ENCODE measurements at regions not wholly inside any gene's neighbourhood (a gene's known extent, or its start where the extent isn't known, plus 50 kb on each side); places are given as distances from the start of the nearest gene placed in this dataset.
"Not testable (repeated sequence)": the region's sequence is repeated elsewhere in the genome, so short reads cannot be mapped to it uniquely, and the experiment has no call there.

DNA sequence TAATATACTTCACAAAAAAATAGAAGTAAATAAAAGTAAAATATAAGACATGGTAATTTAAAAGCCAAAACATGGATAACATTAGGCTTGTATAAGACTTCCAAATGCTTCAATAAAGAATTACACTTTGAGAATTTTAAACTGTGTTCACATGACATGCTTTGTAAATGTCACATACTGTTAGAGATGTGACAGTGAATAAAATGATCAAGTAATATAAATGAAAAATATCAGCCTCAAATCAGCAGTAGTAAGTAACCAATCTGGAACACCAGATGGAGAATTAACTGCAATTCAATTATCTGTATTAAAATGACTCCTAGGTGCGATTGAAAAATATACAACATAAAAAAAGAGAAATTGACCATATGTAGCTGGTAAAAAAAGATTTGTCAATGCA is 1260.8 kb downstream of the BRINP3 start:
- no peak for DNase-seq (ENCODE audit: low spot score)

DNA sequence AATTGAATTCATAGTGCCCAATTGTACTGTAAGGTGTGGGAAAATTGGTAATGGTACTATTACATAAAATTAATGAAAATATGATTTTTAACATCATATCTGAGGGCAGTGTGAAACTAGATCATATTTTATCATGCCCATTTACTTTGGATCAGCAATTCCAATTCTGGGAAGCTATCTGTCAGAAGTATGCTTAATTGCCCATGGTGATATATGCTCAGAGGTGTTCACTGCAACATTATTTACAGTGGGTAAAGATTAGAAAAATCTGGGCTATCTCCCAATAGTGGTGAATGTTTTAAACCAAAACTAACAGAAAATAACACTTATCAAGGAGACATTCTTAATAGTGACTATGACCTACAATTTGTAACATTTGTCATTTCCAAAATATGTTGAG is 1260.0 kb downstream of the BRINP3 start:
- DNase-seq (ENCODE audit: low spot score), result no peak

DNA sequence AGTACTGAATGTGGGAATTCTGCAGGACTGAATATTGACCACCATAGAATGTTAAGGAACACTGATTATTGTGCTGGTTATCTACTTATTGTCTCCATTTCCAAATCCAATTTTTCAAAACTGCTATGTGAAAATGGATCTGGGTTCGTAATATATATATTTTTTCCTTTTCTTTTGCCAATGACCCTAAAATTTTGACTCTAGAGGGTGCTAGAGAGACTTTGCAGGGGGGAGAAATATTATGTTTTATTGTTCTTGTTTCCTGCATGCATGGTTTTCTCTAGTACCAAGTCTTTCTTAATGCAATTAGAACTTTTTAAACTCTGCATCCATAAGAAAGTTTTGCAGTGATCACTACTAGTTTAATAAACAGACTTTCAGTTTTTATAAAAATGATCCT is 1256.9 kb downstream of the BRINP3 start:
- no peak for DNase-seq (ENCODE audit: low spot score)

DNA sequence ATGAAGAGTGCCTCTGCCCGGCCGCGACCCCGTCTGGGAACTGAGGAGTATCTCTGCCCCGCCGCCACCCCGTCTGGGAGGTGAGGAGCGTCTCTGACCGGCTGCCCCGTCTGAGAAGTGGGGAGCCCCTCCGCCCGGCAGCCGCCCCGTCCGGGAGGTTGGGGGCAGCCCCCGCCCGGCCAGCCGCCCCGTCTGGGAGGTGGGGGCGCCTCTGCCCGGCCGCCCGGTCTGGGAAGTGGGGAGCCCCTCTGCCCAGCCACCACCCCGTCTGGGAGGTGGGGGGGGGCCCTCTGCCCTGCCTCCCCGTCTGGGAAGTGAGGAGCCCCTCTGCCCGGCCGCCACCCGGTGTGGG is 1251.9 kb downstream of the BRINP3 start:
- DNase-seq (ENCODE audit: low spot score), result not testable (repeated sequence)

DNA sequence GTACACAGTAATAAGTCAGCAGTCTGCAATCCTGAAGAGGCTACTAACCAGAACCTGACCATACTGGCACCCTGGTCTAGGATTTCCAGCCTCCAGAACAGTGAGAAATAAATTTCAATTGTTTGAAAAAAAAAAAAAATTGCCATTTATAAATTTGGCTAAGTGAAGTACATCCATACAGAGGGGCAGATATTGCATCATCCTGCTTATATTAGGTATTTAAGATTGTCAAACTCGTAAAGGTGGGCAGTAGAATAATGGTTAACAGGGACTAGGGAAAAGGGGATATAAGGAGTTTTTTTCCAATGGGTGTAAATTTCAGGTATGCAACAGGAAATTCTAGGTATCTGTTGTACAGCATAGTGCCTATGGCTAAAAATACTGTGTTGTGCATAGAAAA is 1250.9 kb downstream of the BRINP3 start:
- DNase-seq (ENCODE audit: low spot score), result no peak

DNA sequence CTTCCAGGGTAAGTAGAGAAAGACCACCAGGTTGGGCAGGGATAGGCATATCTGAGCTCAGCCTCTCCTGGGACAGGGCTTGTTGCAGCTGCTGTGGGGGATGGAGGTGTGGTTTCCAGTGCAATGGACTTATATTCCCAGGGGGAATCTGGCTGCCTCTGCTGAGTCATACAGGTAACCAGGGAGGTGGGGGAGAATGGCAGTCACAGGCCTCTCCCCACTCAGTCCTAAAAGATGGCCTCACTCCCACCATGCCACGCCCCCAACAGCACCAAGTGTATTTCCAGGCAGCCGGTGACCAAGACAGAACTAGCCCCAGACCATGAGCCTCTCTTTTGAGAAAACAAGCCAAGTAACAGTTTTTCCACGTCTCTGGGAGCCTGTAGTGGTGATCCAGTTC is 1240.7 kb downstream of the BRINP3 start:
- DNase-seq (ENCODE audit: low spot score), result no peak

DNA sequence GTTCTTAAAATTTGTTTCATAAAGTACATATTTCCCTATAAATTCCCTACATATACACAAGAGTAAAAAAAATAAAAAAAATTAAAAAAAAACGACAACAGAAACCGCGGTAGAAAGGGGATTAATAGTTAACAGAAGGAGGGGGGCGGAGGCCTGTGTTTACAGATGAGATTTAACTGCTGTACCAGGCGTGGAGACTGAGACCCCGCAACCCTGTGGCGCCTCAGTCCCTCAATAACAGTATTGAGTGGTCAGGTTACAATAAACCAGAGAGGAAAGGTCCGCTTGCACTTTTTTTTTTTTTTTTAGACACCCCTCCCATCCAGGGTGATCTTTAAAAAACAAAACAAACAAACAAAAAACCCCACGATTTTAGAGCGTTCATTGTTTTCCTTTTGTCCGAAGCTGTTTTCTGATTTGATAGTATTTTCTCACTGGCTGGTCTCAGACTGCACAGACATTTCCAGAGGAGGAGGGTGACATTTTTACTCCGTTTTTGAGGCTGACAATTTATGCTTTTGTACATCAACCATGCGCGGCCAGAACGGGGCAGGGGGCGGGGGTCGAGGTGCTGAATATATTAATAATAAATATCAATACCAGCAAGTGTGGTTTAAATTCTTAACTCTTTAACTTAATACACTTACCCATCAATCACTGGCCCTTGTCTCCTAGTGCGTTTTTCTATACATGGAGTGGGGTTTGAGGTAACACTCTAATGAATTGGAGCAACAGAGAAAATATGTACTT is 1223.9 kb downstream of the BRINP3 start:
- DNase-seq (ENCODE audit: low spot score), result no peak

DNA sequence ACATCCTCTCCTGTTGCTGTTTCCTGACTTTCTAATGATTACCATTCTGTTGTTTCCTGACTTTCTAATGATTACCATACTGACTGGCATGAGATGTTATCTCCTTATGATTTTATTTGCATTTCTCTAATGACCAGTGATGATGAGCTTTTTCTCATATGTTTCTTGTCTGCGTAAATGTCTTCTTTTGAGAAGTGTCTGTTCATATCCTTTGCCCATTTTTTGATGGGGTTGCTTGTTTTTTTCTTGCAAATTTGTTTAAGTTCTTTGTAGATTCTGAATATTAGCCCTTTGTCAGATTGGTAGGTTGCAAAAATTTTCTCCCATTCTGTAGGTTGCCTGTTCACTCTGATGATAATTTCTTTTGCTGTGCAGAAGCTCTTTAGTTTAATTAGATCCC is 1216.5 kb downstream of the BRINP3 start:
- not testable (repeated sequence) for DNase-seq (ENCODE audit: low spot score)

DNA sequence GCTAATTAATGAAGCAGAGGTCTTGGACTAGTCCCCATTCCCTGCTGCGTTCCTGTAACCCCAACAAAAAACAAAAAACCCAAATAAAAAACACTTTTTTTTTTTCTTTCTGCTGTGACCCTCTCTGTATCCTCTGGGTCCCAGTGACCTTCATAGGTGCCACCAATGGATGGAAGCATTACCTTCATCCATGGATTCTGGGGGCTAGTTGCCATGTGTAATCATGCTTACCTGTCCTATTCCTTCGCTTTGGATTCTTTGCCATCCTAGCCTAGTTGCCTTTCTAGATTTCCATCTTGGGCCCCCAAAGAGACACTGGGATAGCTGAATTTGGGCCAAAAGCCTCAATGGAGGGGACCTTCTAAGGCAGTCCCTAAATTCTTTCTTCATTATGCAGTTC is 1208.7 kb downstream of the BRINP3 start:
- DNase-seq (ENCODE audit: low spot score), result no peak

DNA sequence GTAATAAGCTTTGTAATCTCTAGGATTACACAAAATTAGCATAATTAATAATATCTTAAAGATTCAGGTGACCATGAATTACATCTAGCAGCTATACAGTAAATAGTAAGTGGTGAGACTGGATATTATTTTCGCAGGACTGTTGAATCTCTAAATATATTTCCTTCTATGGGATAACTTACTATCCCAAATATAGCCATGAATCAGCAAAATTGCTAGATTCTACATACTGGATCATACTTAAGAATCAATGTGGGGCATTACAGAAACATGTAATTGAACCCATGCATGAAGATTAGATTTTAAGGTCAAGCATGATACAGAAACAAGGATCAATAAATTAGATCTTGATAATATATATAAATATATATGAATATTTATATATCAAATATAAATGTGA is 1203.4 kb downstream of the BRINP3 start:
- DNase-seq (ENCODE audit: low spot score), result no peak

DNA sequence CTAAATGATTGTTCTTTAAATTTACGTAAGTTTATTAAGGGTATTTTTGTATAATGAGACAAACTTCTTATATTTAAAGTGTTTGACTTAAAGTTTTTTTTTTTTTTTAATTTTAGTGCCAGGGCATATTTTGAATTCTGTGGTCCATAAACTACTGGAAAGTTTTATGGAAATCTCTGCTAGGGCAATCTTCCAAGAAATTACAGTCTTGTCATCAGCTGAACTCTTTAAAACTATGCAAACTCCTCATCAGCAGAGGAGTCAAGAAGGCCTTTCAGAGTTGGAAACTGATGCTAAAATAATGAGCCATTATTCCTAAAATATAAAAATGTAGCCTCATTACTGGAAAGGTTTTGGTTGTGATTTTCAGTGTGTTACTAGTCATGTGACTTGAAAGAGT is 1201.9 kb downstream of the BRINP3 start:
- DNase-seq (ENCODE audit: low spot score), result no peak

DNA sequence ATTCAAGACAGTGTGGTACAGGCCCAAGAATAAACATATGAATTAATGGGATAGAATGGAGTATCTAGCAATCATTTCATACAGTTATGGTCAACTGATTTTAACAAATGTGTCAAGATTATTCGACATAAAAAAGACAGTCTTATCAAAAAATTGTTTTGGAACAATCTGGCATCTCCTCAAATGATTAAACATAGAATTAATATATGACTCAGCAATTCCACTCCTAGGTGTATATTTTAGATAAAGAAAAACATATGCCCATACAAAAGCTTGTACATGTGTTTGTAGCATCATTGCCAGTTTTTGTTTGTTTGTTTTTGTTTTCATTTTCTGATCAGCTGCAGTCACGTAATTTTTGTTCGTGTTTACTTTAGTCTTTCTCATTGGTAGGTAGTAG is 1188.3 kb downstream of the BRINP3 start:
- DNase-seq (ENCODE audit: low spot score), result no peak

DNA sequence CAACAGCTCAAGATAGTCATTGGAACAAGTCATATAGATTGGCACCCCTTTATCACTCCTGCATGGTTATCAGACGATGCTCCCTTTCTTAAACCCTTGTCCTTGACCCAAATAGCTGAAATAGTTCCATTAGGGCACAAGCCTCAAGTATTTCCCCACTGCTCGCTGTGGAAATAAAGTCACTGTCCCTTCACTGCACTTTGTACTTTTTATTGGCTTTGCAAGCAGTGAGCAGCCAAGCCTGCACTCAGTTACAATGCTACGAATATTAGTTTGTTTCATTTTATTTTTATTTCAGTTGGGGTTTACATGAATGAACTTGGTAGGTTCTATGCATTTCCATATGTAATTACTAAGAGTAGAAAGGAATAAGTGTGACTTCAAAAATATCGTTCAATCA is 1176.4 kb downstream of the BRINP3 start:
- DNase-seq (ENCODE audit: low spot score), result no peak

DNA sequence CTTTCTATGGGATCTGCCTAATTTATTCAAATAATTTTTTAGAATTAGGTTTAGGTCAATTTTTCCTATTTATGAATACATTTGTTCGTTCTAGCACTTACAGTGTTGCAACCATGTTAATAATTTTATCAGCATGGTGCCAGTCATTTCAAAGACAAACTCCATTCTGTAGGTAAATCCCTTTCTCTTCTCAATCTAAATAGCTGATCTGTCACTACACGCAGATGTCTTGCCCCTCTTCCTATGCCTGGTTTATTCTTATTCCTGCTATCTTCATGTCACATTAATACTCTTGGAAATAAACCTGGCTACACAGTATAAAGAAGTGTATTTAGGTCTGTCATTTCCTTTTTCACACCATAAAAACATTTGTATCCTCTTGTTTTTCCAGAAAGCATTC is 1172.4 kb downstream of the BRINP3 start:
- no peak for DNase-seq (ENCODE audit: low spot score)

DNA sequence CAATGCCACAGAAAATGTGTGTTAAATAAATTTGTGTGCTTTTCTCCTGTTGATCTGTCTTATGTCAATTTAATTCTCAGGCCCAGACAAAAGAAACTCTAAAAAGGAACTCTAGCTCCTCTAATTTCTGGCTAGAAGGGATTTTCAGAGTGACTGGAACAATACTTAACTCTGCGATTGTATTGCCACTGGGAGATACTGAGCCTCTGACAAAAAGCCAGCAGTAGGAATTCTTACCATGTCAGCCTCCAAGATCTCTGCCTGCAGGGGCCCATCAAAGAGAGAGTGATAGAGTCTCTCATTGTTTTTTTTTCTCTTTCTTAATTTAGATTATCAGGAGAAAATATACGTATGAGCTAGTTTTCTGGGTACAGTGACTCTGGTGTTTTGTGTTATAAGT is 1165.7 kb downstream of the BRINP3 start:
- no peak for DNase-seq (ENCODE audit: low spot score)

DNA sequence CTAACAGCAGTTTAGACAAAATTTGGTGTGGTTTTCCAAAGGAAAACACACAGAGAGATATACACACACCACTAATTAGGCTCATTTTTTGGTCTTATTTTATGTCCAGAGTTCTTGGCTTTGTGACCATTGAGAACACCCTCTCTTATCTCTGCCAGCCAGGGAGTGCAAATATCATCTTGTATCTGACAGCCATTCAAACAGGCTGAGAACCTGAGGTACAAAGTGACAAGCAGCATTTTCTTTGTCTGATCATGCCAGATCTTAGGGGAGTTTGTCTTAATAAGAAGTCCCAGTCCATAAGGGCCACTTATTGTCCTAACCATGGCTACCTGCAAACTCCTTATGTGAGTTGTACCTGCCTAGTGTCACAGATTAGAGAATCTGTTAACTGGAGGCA is 1165.2 kb downstream of the BRINP3 start:
- DNase-seq (ENCODE audit: low spot score), result no peak

DNA sequence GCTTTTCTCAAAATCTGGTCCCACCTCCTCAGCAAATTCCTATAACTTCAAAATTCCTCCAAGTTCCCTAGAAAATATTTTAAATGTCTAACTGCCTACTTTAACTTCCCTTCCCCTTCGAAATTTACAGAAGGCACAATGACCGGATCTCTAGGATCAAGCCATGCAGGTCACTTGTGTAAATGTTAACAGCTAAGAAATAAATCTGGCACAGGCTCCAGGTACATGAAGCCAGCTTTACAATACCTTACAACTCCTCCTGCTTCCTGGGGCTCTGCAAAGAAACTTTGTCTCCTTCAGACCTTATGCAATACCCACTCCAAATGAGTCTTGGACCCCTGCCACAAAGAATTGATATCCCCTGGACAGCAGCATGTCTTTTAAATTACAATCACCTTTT is 1164.2 kb downstream of the BRINP3 start:
- DNase-seq (ENCODE audit: low spot score), result no peak

DNA sequence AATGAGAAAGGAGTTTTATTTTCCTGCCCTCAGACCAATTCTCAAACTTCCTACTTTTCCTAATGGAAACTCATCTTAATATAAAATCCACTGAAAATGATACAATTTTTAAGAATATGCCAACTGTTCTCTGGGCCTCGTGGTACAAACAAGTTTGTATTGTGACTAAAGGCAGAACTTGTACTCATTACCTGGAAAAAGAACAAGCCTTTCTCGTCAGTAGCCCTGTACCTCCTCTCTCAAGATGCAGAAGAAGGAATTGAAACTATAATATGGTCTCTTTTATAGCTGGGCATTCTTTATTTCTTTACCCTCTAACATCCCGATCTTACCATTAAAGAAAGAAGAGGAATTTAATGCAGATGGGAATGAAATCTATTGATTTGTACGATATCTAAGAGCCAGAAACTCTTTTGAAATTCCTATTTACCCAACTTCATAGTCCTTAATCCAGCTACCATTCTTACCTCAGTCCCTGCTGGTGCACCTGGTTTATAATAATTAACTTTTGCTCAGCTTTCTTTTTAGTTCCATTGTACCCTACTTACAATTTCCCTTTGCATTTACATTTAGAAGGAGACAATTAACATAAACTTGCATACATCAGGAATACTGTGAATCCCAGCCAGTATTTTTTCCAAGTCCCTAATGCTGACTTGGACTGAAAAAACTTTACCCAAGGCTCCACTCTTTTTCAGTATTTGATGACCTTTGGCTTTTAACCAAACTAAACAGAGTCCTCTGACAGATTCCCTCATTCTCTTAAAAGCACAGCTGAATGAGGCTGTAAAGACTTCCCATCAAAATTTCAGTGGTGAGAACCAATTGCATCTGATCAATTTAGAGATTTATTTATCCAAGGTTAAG is 1162.4 kb downstream of the BRINP3 start:
- no peak for DNase-seq (ENCODE audit: low spot score)

DNA sequence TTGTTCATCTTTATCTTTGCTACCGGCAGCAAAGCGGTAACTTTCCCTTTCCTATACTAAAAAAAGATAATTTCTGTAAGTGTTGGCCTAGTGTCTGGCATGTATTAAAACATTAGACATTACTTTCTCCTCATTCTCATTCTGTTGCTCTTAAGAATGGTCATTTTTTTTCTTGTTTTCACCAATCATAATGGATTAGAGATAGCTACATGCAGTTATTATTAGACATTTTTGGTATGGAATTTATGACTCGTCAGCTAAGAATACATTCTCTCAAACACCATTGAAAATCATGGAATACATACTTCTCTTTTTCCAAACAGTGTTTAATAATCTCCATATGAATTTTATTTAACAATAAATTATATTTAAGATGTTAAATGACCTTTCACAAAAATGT is 1154.6 kb downstream of the BRINP3 start:
- no peak for DNase-seq (ENCODE audit: low spot score)

DNA sequence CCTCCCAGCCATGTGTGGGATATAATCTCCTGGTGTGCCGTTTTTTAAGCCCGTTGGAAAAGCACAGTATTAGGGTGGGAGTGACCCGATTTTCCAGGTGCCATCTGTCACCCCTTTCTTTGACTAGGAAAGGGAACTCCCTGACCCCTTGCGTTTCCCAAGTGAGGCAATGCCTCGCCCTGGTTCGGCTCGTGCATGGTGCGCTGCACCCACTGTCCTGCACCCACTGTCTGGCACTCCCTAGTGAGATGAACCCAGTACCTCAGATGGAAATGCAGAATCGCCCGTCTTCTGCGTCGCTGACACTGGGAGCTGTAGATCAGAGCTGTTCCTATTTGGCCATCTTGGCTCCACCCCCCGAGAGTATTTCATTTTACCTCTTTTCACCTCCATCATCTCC is 1146.6 kb downstream of the BRINP3 start:
- not testable (repeated sequence) for DNase-seq (ENCODE audit: low spot score)

DNA sequence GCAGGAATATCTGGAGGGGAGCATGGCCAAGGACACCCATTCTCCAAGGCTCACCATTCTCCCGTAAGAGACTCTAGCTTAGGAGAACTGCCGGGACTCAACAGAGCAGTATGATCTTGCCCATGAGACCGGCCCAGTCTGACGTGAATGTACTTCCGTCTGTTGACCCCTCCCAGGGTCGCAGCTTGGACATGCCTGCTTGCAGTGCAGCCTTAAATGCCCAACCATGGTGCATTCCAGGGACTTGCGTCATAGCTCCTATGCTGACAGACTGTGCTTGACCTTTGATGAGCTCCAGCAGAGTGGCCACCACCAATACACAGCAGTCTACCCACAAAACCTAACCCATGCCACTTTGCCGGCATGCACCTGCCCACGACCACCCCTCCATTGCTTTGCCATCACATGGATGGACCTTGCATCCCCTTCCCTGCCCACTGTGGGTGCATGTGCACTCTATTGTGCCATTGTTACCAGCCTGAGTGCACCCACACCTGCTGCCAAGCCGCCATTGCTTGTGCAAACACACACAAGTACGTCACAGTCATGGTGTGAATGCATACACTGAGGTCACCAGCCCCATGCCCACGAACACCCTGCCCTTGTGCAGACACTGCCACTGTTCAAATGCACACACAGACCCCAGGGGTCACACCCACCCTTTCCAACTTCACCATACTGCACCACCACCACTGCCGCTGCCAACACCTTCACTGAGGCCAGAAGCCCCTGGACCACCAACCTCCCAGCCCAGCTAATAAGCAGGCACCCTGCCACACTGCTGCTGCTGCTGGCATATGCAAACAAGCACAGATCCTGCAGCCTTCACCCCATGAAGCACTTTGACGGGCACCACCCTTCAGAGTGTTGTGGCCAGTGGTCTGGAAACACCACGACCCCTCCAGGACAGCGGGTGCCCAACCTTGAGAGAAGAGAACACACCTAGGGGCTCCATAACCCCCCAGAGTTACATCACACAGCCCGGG is 1141.3 kb downstream of the BRINP3 start:
- no peak for DNase-seq (ENCODE audit: low spot score)

DNA sequence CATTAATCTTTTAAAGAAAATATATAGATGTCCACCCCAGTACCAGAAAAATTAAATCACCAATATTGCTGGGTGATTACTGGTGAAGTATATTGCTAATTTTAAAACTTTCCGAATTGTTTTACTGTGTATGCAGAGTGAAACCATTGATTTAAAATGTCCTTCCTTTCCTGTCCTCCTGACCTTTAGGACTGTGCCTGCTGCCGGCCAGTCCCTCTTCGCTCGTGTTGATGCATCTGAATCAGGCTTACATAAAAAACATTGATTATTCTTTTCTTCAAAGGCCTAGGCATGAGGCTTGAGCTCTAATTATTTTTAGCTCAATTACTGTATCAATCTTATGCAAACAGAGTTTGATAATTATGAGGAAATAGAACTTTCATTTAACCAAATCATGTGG is 1128.1 kb downstream of the BRINP3 start:
- no peak for DNase-seq (ENCODE audit: low spot score)
